ENCODE measurements at regions not wholly inside any gene's neighbourhood (a gene's known extent, or its start where the extent isn't known, plus 50 kb on each side); places are given as distances from the start of the nearest gene placed in this dataset.

GRCh38 chrX:65877953-65878352 is 161.9 kb downstream of the VSIG4 start:
- H2AK5ac ChIP-seq (ENCODE audit: low read depth, low read length) = no peak overlapping the region
- H3K27me3 ChIP-seq (replicated peaks in 1 of 4; ENCODE audit: control insufficient read depth in 3 of 4, extremely low read depth in 1 of 4, insufficient read depth in 3 of 4, low read length in 3 of 4) = no peaks in the 10 kb centered on the region
- H2BK5ac ChIP-seq (ENCODE audit: low read depth, low read length) = no peak overlapping the region
- no peak overlapping the region for H3K27ac ChIP-seq (ENCODE audit: low read depth, low read length)
- H3K23me2 ChIP-seq (ENCODE audit: low read depth, low read length) = no peaks in the 10 kb centered on the region
- H3K9me3 ChIP-seq (ENCODE audit: insufficient read depth in 2 of 2, low read depth in 1 of 2, low read length in 1 of 2) = peaks cover 0 to 32% of the 10 kb centered on the region in 2 experiments; a peak in 1 of 4 replicates
- H4K5ac ChIP-seq (ENCODE audit: insufficient read length, low read depth, low read length) = no peak overlapping the region
- no peak overlapping the region for H2BK15ac ChIP-seq (ENCODE audit: low read length)
- no peak overlapping the region for H3K23ac ChIP-seq (ENCODE audit: insufficient read length)
- no peak overlapping the region for H4K91ac ChIP-seq (replicated peaks; ENCODE audit: insufficient read length, low read length)
- H4K8ac ChIP-seq (ENCODE audit: extremely low read depth, insufficient read depth, low read length) = no peak overlapping the region
- no peak for DNase-seq (ENCODE audit: low read depth in 1 of 2, low spot score in 2 of 2)
- no peak overlapping the region for H3K18ac ChIP-seq (ENCODE audit: extremely low read depth, low read length)
- H3K36me3 ChIP-seq (ENCODE audit: control insufficient read depth in 2 of 4, insufficient read depth in 4 of 4, low read length in 3 of 4) = no peaks in the 10 kb centered on the region
- H3K79me1 ChIP-seq (ENCODE audit: low read depth, low read length) = no peaks in the 10 kb centered on the region
- no peak overlapping the region for H3K4me3 ChIP-seq (ENCODE audit: extremely low read depth in 1 of 4, insufficient read depth in 2 of 4, low read depth in 3 of 4, low read length in 4 of 4)
- no peak for FAIRE-seq
- 63% methylated on average over 2 of the region's 3 CpGs; no CpG with 5 or more reads in 1 of the 2 experiments for WGBS, 2 experiments (ENCODE audit: extremely low coverage in 1 of 2, insufficient coverage in 1 of 2, insufficient read length in 1 of 2, insufficient replicate concordance in 2 of 2, low coverage in 1 of 2, low lambda C conversion rate in 2 of 2, missing lambda C conversion rate in 1 of 2)
- no peak overlapping the region for H3K4me2 ChIP-seq (ENCODE audit: insufficient read depth in 1 of 2, low read depth in 2 of 2, low read length in 2 of 2)
- no peaks in the 10 kb centered on the region for H3K4me1 ChIP-seq (replicated peaks in 1 of 4; ENCODE audit: control insufficient read depth in 3 of 4, insufficient read depth in 4 of 4, low read length in 3 of 4)
- H3K9ac ChIP-seq (replicated peaks in 1 of 4; ENCODE audit: extremely low read depth in 1 of 4, low read depth in 3 of 4, low read length in 3 of 4) = no peak overlapping the region
- H3K56ac ChIP-seq (replicated peaks; ENCODE audit: insufficient read length, low read depth, low read length) = no peak overlapping the region
- ChIA-PET CTCF (ENCODE audit: partially characterized antibody) (no interaction called here), POLR2A (ENCODE audit: partially characterized antibody) (no interaction called here)
- H2AFZ ChIP-seq (ENCODE audit: low read length) = no peak overlapping the region
- no peak overlapping the region for H2BK120ac ChIP-seq (replicated peaks; ENCODE audit: low read depth, low read length)
- H4K20me1 ChIP-seq (replicated peaks in 1 of 2; ENCODE audit: control insufficient read depth in 1 of 2, insufficient read depth in 2 of 2, low read length in 2 of 2) = no peaks in the 10 kb centered on the region
- H2BK20ac ChIP-seq (ENCODE audit: low read length) = no peak overlapping the region
- no peak overlapping the region for H3K4ac ChIP-seq (replicated peaks; ENCODE audit: insufficient read length, low read depth, low read length)
- no peak overlapping the region for H3K14ac ChIP-seq (ENCODE audit: insufficient read length)
- H2BK12ac ChIP-seq (ENCODE audit: low read depth, low read length) = no peak overlapping the region
- no peaks in the 10 kb centered on the region for H3K79me2 ChIP-seq (ENCODE audit: control insufficient read depth in 1 of 2, insufficient read depth in 2 of 2, low read length in 2 of 2)
- no peak for TF ChIP-seq CHD1 (IDR thresholded peaks at IDR 0.05; ENCODE audit: low read depth, low read length)
- no peak for TF ChIP-seq SIN3A (conservative IDR thresholded peaks at IDR 0.05 in 1 of 2, IDR thresholded peaks at IDR 0.05 in 1 of 2; ENCODE audit: low read depth in 1 of 2, low read length in 2 of 2)
- no peak for TF ChIP-seq BRCA1 (IDR thresholded peaks at IDR 0.05; ENCODE audit: low read depth, low read length)
- TF ChIP-seq KDM1A (IDR thresholded peaks at IDR 0.05; ENCODE audit: borderline replicate concordance, low read length) = no peak
- TF ChIP-seq JUND (IDR thresholded peaks at IDR 0.05; ENCODE audit: low read length) = no peak
- TF ChIP-seq HDAC6 (IDR thresholded peaks at IDR 0.05; ENCODE audit: low read depth, low read length) = no peak
- TF ChIP-seq GTF2F1 (IDR thresholded peaks at IDR 0.05; ENCODE audit: borderline replicate concordance, low read depth, low read length) = no peak
- TF ChIP-seq CHD2 (IDR thresholded peaks at IDR 0.05; ENCODE audit: low read length) = no peak
- TF ChIP-seq RFX5 (IDR thresholded peaks at IDR 0.05; ENCODE audit: borderline replicate concordance, low read depth, low read length) = no peak

Data from H1 (cell line).